HEK293 (cell line): ENCODE measurements at regions not wholly inside any gene's neighbourhood (a gene's known extent, or its start where the extent isn't known, plus 50 kb on each side); places are given as distances from the start of the nearest gene placed in this dataset.

Source experiments
- INSM2 ChIP-seq: fragments of 450-650 bp; formaldehyde crosslinking; IDR thresholded peaks from 2 replicates; pipeline ENCODE4 v1.5.1; 2016; ENCODE audit warnings: missing biosample characterization, missing genetic modification characterization
- KLF17 ChIP-seq: fragments of 450-650 bp; formaldehyde crosslinking; IDR thresholded peaks from 2 replicates; pipeline ENCODE4 v1.5.1; 2016; ENCODE audit warnings: missing biosample characterization, missing genetic modification characterization
- SP3 ChIP-seq: fragments of 450-650 bp; formaldehyde crosslinking; IDR thresholded peaks from 2 replicates; pipeline ENCODE4 v1.5.1; 2016; ENCODE audit warnings: missing biosample characterization, missing genetic modification characterization
- ZBTB8A ChIP-seq: fragments of 450-650 bp; formaldehyde crosslinking; IDR thresholded peaks from 2 replicates; pipeline ENCODE4 v1.5.1; 2016; ENCODE audit warnings: missing biosample characterization, missing genetic modification characterization
- ZNF140 ChIP-seq: fragments of 450-650 bp; formaldehyde crosslinking; IDR thresholded peaks from 2 replicates; pipeline ENCODE4 v1.5.1; 2016; ENCODE audit warnings: missing biosample characterization, missing genetic modification characterization
- ZNF146 ChIP-seq: fragments of 450-650 bp; formaldehyde crosslinking; IDR thresholded peaks from 2 replicates; pipeline ENCODE4 v1.5.1; 2016; ENCODE audit warnings: missing biosample characterization, missing genetic modification characterization
- ZNF157 ChIP-seq: fragments of 450-650 bp; formaldehyde crosslinking; IDR thresholded peaks from 2 replicates; pipeline ENCODE4 v1.5.1; 2016; ENCODE audit warnings: missing biosample characterization, missing genetic modification characterization
- ZNF221 ChIP-seq: fragments of 450-650 bp; formaldehyde crosslinking; IDR thresholded peaks from 2 replicates; pipeline ENCODE4 v1.5.1; 2017; ENCODE audit warnings: missing biosample characterization, missing genetic modification characterization, borderline replicate concordance
- ZNF311 ChIP-seq: fragments of 450-650 bp; formaldehyde crosslinking; IDR thresholded peaks from 2 replicates; pipeline ENCODE4 v1.5.1; 2017; ENCODE audit warnings: missing biosample characterization, missing genetic modification characterization, borderline replicate concordance
- ZNF394 ChIP-seq: fragments of 450-650 bp; formaldehyde crosslinking; IDR thresholded peaks from 2 replicates; pipeline ENCODE4 v1.5.1; 2016; ENCODE audit warnings: missing biosample characterization, missing genetic modification characterization, mild to moderate bottlenecking, moderate library complexity, borderline replicate concordance
- ZNF426 ChIP-seq: fragments of 450-650 bp; formaldehyde crosslinking; IDR thresholded peaks from 2 replicates; pipeline ENCODE4 v1.5.1; 2017; ENCODE audit warnings: missing biosample characterization, missing genetic modification characterization, mild to moderate bottlenecking, inconsistent platforms, moderate library complexity
- ZNF433 ChIP-seq: fragments of 450-650 bp; formaldehyde crosslinking; IDR thresholded peaks from 2 replicates; pipeline ENCODE4 v1.5.1; 2016; ENCODE audit warnings: missing biosample characterization, missing genetic modification characterization, low read depth
- ZNF510 ChIP-seq: fragments of 450-650 bp; formaldehyde crosslinking; IDR thresholded peaks from 2 replicates; pipeline ENCODE4 v1.5.1; 2018; ENCODE audit warnings: mild to moderate bottlenecking, missing genetic modification characterization, missing biosample characterization; ENCODE audit not compliant: insufficient replicate concordance
- ZNF513 ChIP-seq: fragments of 450-650 bp; IDR thresholded peaks from 2 replicates; pipeline ENCODE4 v1.5.1; 2018; ENCODE audit warnings: missing biosample characterization, missing genetic modification characterization
- ZNF518A ChIP-seq: fragments of 450-650 bp; formaldehyde crosslinking; conservative IDR thresholded peaks from 2 replicates; pipeline ENCODE4 v1.5.1; 2016; ENCODE audit warnings: low read depth, missing biosample characterization, missing genetic modification characterization
- ZNF529 ChIP-seq: fragments of 450-650 bp; formaldehyde crosslinking; IDR thresholded peaks from 2 replicates; pipeline ENCODE4 v1.5.1; 2017; ENCODE audit warnings: missing genetic modification characterization, missing biosample characterization; ENCODE audit not compliant: insufficient replicate concordance
- ZNF555 ChIP-seq: fragments of 450-650 bp; formaldehyde crosslinking; conservative IDR thresholded peaks from 2 replicates; pipeline ENCODE4 v1.5.1; 2017; ENCODE audit warnings: missing biosample characterization, mild to moderate bottlenecking, missing genetic modification characterization, inconsistent platforms
- ZNF654 ChIP-seq: fragments of 450-650 bp; formaldehyde crosslinking; IDR thresholded peaks from 2 replicates; pipeline ENCODE4 v1.5.1; 2016; ENCODE audit warnings: low read depth, missing biosample characterization, missing genetic modification characterization
- ZXDB ChIP-seq: fragments of 450-650 bp; formaldehyde crosslinking; IDR thresholded peaks from 2 replicates; pipeline ENCODE4 v1.5.1; 2016; ENCODE audit warnings: missing biosample characterization, missing genetic modification characterization
- TF ChIP-seq, protein P1 (sequence below): fragments of 450-650 bp; formaldehyde crosslinking; conservative IDR thresholded peaks from 2 replicates; pipeline ENCODE4 v1.5.1; 2016; ENCODE audit warnings: low read depth, missing biosample characterization, missing genetic modification characterization
- TF ChIP-seq, protein P2 (sequence below): fragments of 450-650 bp; formaldehyde crosslinking; IDR thresholded peaks from 2 replicates; pipeline ENCODE4 v1.5.1; 2016; ENCODE audit warnings: missing biosample characterization, missing genetic modification characterization, low read depth

- TF ChIP-seq, protein P1, sequence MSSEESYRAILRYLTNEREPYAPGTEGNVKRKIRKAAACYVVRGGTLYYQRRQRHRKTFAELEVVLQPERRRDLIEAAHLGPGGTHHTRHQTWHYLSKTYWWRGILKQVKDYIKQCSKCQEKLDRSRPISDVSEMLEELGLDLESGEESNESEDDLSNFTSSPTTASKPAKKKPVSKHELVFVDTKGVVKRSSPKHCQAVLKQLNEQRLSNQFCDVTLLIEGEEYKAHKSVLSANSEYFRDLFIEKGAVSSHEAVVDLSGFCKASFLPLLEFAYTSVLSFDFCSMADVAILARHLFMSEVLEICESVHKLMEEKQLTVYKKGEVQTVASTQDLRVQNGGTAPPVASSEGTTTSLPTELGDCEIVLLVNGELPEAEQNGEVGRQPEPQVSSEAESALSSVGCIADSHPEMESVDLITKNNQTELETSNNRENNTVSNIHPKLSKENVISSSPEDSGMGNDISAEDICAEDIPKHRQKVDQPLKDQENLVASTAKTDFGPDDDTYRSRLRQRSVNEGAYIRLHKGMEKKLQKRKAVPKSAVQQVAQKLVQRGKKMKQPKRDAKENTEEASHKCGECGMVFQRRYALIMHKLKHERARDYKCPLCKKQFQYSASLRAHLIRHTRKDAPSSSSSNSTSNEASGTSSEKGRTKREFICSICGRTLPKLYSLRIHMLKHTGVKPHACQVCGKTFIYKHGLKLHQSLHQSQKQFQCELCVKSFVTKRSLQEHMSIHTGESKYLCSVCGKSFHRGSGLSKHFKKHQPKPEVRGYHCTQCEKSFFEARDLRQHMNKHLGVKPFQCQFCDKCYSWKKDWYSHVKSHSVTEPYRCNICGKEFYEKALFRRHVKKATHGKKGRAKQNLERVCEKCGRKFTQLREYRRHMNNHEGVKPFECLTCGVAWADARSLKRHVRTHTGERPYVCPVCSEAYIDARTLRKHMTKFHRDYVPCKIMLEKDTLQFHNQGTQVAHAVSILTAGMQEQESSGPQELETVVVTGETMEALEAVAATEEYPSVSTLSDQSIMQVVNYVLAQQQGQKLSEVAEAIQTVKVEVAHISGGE (tag by site-specific recombination) = peak; percentile 52; the same call in 1 of the 2 replicates
- TF ChIP-seq ZNF157 (tag by site-specific recombination) (no peak), ZNF654 (tag by site-specific recombination) (peak; percentile 27), ZNF146 (tag by site-specific recombination) (no peak), ZNF140 (tag by site-specific recombination) (peak; percentile 35; the same call in 1 of the 2 replicates), ZNF555 (peak; percentile 53), ZNF433 (peak; percentile 59; the same call in 1 of the 2 replicates), ZNF513 (no peak), ZNF221 (tag by site-specific recombination) (no peak), ZNF529 (no peak), ZNF394 (peak; percentile 87), INSM2 (no peak), ZNF510 (peak; percentile 41), KLF17 (tag by site-specific recombination) (no peak), ZXDB (tag by site-specific recombination) (0 out of 2 replicates have a peak, but pooled peaks have one; percentile 24), SP3 (tag by site-specific recombination) (no peak), ZNF426 (tag by site-specific recombination) (peak; percentile 64), ZNF518A (tag by site-specific recombination) (peak; percentile 70), ZNF311 (no peak), ZBTB8A (tag by site-specific recombination) (peak; percentile 47; the same call in 1 of the 2 replicates)
- TF ChIP-seq, protein P2, sequence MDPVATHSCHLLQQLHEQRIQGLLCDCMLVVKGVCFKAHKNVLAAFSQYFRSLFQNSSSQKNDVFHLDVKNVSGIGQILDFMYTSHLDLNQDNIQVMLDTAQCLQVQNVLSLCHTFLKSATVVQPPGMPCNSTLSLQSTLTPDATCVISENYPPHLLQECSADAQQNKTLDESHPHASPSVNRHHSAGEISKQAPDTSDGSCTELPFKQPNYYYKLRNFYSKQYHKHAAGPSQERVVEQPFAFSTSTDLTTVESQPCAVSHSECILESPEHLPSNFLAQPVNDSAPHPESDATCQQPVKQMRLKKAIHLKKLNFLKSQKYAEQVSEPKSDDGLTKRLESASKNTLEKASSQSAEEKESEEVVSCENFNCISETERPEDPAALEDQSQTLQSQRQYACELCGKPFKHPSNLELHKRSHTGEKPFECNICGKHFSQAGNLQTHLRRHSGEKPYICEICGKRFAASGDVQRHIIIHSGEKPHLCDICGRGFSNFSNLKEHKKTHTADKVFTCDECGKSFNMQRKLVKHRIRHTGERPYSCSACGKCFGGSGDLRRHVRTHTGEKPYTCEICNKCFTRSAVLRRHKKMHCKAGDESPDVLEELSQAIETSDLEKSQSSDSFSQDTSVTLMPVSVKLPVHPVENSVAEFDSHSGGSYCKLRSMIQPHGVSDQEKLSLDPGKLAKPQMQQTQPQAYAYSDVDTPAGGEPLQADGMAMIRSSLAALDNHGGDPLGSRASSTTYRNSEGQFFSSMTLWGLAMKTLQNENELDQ (tag by site-specific recombination) = no peak
Observed at GRCh38 chr14:94863366-94863765, 93.5 kb upstream of the GSC start (continued).
